DOHH2 (cell line): ENCODE measurements at regions not wholly inside any gene's neighbourhood (a gene's known extent, or its start where the extent isn't known, plus 50 kb on each side); places are given as distances from the start of the nearest gene placed in this dataset.

Experiments used
- CTCF ChIP-seq: fragments of 200-600 bp; sonication (generic); IDR thresholded peaks from one replicate; pipeline ENCODE4 v1.5.1; 2014; ENCODE audit warnings: antibody characterized with exemption, mild to moderate bottlenecking, low read depth, low read length; ENCODE audit not compliant: poor library complexity, severe bottlenecking
- EZH2phosphoT487 ChIP-seq: fragments of 200-600 bp; sonication (generic); IDR thresholded peaks from 2 replicates; pipeline ENCODE4 v1.6.1; 2017; ENCODE audit warnings: borderline replicate concordance, mild to moderate bottlenecking, antibody characterized with exemption, low read length, moderate library complexity, mixed read lengths

GRCh38 chr13:73873940-73874830 lies 260.0 kb downstream of the KLF12 start:
- TF ChIP-seq CTCF, result no peak
- TF ChIP-seq EZH2phosphoT487, result no peak
